OCI-LY1 (cell line): ENCODE measurements at regions not wholly inside any gene's neighbourhood (a gene's known extent, or its start where the extent isn't known, plus 50 kb on each side); places are given as distances from the start of the nearest gene placed in this dataset.
"Not testable (repeated sequence)": the region's sequence is repeated elsewhere in the genome, so short reads cannot be mapped to it uniquely, and the experiment has no call there.

Source experiments
- EZH2 ChIP-seq: fragments of 200-600 bp; sonication (generic), shearing (Covaris generic); IDR thresholded peaks from 2 replicates; pipeline ENCODE4 v1.8.0; 2017; ENCODE audit warnings: borderline replicate concordance, mixed run types, mild to moderate bottlenecking, antibody characterized with exemption, low read length, moderate library complexity, mixed read lengths
- TF ChIP-seq, protein P1 (sequence below): fragments of 200-600 bp; sonication (generic), shearing (Covaris generic); IDR thresholded peaks from 2 replicates; pipeline ENCODE4 v1.5.1; 2017; ENCODE audit warnings: mild to moderate bottlenecking, antibody characterized with exemption, low read length, moderate library complexity, mixed read lengths

DNA sequence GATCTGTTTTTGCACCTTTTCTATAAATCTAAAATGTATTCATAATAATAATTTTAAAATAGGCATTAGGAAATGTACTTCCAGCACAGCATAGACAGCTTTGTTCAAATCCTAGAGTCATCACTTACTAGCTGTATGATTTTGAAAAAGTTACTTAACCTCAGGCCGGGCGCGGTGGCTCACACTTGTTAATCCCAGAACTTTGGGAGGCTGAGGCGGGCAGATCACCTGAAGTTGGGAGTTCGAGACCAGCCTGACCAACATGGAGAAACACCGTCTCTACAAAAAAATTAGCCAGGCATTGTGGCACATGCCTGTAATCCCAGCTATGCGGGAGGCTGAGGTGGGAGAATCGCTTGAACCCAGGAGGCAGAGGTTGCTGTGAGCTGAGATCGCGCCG lies 161.7 kb upstream of the UBE2E3 start:
- TF ChIP-seq, protein P1, sequence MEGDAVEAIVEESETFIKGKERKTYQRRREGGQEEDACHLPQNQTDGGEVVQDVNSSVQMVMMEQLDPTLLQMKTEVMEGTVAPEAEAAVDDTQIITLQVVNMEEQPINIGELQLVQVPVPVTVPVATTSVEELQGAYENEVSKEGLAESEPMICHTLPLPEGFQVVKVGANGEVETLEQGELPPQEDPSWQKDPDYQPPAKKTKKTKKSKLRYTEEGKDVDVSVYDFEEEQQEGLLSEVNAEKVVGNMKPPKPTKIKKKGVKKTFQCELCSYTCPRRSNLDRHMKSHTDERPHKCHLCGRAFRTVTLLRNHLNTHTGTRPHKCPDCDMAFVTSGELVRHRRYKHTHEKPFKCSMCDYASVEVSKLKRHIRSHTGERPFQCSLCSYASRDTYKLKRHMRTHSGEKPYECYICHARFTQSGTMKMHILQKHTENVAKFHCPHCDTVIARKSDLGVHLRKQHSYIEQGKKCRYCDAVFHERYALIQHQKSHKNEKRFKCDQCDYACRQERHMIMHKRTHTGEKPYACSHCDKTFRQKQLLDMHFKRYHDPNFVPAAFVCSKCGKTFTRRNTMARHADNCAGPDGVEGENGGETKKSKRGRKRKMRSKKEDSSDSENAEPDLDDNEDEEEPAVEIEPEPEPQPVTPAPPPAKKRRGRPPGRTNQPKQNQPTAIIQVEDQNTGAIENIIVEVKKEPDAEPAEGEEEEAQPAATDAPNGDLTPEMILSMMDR: not testable (repeated sequence)
- not testable (repeated sequence) for TF ChIP-seq EZH2
